Chondrocyte (in vitro differentiated cells): ENCODE measurements at regions not wholly inside any gene's neighbourhood (a gene's known extent, or its start where the extent isn't known, plus 50 kb on each side); places are given as distances from the start of the nearest gene placed in this dataset.

ENCODE experiments used
- DNase-seq: peaks from one replicate; pipeline ENCODE4 v3.0.0; 2021; ENCODE audit warnings: mixed read lengths, low spot score
- H3K27ac Mint-ChIP-seq: one replicate; pipeline ENCODE4 v1.8.0; 2021; ENCODE audit warnings: mild to moderate bottlenecking, moderate library complexity, mixed read lengths; ENCODE audit not compliant: unreplicated experiment
- H3K27me3 Mint-ChIP-seq: 2 replicates; pipeline ENCODE4 v1.8.0; 2021; ENCODE audit warnings: low read depth, mixed read lengths
- H3K36me3 Mint-ChIP-seq: 2 replicates; pipeline ENCODE4 v1.8.0; 2021; ENCODE audit warnings: low read depth, mixed read lengths
- H3K4me1 Mint-ChIP-seq: 2 replicates; pipeline ENCODE4 v1.8.0; 2021; ENCODE audit warnings: low read depth, mild to moderate bottlenecking, mixed read lengths
- H3K4me3 Mint-ChIP-seq: one replicate; pipeline ENCODE4 v1.8.0; 2021; ENCODE audit warnings: mild to moderate bottlenecking, moderate library complexity, mixed read lengths; ENCODE audit not compliant: unreplicated experiment
- H3K9me3 Mint-ChIP-seq: 2 replicates; pipeline ENCODE4 v1.8.0; 2021; ENCODE audit warnings: low read depth, mixed read lengths
- CTCF ChIP-seq: fragments of 200-600 bp; sonication (generic); IDR thresholded peaks from 2 replicates; pipeline ENCODE4 v1.5.0; 2021; ENCODE audit warnings: antibody characterized with exemption, mild to moderate bottlenecking, moderate library complexity

- H3K27me3 Mint-ChIP-seq, result peaks cover 24% of the 10 kb centered on the region
- no peak overlapping the region for H3K4me3 Mint-ChIP-seq
- H3K36me3 Mint-ChIP-seq, result no peaks in the 10 kb centered on the region
- no peak for TF ChIP-seq CTCF
- peak; percentile 8 for DNase-seq
- peaks cover 6% of the 10 kb centered on the region for H3K4me1 Mint-ChIP-seq
- H3K27ac Mint-ChIP-seq, result no peak overlapping the region
- peaks cover 8% of the 10 kb centered on the region for H3K9me3 Mint-ChIP-seq
These were observed 52.2 kb downstream of the ADRA2C start for GRCh38 chr4:3818371-3818770.

- TF ChIP-seq CTCF, result no peak
- peaks cover 8% of the 10 kb centered on the region for H3K9me3 Mint-ChIP-seq
- H3K27ac Mint-ChIP-seq, result no peak overlapping the region
- H3K4me3 Mint-ChIP-seq, result no peak overlapping the region
- peak; percentile 59 for DNase-seq
- no peaks in the 10 kb centered on the region for H3K36me3 Mint-ChIP-seq
- H3K4me1 Mint-ChIP-seq, result peaks cover 6% of the 10 kb centered on the region
- peaks cover 26% of the 10 kb centered on the region for H3K27me3 Mint-ChIP-seq
These were observed 53.2 kb downstream of the ADRA2C start for GRCh38 chr4:3819210-3819919.

GRCh38 chr4:3820016-3820805 lies 54.0 kb downstream of the ADRA2C start:
- Mint-ChIP-seq H3K9me3 (peaks cover 8% of the 10 kb centered on the region), H3K4me3 (no peak overlapping the region), H3K27ac (no peak overlapping the region), H3K4me1 (peaks cover 6% of the 10 kb centered on the region), H3K36me3 (no peaks in the 10 kb centered on the region), H3K27me3 (peaks cover 34% of the 10 kb centered on the region)
- no peak for TF ChIP-seq CTCF
- DNase-seq, result peak; percentile 51

- Mint-ChIP-seq H3K36me3 (no peaks in the 10 kb centered on the region), H3K4me1 (peaks cover 6% of the 10 kb centered on the region), H3K27me3 (peaks cover 35% of the 10 kb centered on the region), H3K4me3 (no peak overlapping the region), H3K9me3 (peaks cover 8% of the 10 kb centered on the region), H3K27ac (no peak overlapping the region)
- peak; percentile 90 for DNase-seq
- no peak for TF ChIP-seq CTCF
These were observed 54.8 kb downstream of the ADRA2C start for GRCh38 chr4:3820806-3821579.
